HG03175 (cell line): ENCODE measurements at regions not wholly inside any gene's neighbourhood (a gene's known extent, or its start where the extent isn't known, plus 50 kb on each side); places are given as distances from the start of the nearest gene placed in this dataset.

Experiments
- ATAC-seq: cut with Tn5 transposase; IDR thresholded peaks from one replicate; pipeline ENCODE4 v1.9.1; 2021; ENCODE audit warnings: mild to moderate bottlenecking, moderate library complexity; ENCODE audit not compliant: unreplicated experiment

DNA sequence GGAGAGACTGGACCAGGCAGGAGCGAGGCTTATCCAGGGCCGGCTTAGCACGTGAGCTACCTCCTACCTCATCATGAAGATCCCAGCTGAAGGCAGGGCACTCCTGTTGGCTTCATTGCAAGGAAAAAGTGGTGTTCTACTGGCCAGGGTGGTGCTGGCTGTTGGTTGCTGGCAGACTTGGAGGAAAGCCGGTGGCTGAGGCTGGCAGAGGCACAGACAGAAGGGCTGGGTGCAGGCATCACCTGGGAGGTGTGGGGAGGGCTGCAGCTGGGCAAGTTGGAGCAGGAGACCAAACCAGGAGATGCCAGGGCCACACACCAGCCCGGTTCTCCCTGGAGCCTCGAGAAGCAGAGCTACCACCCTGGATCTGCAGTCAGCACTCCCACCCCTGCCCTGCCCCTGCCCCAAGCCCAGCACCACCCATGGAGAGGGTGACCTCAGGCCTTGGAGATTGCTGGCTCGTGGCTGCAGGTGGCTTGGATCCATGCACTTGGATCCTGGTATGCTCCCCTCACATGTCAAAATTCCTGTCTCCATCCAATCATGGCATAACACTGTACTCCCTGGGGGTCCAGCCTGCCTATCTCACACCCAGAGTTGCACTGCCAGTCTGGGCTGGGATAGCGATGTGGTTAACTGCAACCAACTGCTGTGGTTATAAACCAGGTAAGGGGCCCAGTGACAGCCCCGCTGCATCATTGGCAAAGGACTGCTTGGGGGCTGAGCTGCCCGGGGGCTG, 49.7 kb downstream of the GLI2 start:
- no peak for ATAC-seq

DNA sequence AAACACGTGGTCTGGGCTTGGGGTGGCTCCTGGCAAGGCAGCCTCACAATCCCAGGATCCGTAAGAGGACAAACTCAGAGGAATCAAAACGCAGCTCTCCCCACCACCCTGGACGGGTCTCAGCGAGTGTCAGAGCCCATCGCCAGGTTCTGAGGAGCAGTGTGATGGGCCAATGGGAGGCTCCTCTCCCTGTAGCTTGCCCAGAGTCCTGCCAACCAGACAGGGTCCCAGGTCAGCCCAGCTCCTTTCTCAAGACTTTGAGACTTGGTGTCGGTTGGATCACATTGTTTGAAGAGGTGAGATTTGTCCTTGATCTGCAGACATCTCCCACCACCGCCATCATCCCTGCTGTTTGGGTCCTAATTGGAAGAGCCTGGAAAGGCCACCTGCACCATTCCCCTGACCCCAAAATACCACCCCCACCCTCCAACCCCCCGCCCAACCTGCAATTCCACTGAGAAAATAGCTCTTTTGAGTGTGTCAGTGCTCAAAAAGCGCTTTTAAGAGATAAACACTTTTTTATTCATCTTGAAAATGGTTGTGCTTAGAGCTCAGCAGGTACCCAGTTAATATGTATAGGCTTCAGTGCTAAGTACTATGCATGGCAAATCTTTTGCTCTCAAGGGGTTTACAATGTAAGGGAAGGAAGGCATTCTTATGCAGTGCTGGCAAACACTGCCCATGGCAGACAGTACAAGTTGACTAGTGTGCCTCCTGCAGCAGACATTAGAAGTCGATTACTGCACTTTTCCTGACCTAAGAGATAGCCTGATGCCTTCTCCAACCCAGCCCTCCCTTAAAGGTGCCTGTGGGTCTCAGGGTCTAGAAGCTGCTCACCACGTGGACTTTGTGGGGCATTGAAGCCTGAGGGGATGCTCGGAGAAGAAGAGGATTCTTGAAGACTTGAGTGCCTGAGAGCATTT, 50.6 kb downstream of the GLI2 start:
- no peak for ATAC-seq

DNA sequence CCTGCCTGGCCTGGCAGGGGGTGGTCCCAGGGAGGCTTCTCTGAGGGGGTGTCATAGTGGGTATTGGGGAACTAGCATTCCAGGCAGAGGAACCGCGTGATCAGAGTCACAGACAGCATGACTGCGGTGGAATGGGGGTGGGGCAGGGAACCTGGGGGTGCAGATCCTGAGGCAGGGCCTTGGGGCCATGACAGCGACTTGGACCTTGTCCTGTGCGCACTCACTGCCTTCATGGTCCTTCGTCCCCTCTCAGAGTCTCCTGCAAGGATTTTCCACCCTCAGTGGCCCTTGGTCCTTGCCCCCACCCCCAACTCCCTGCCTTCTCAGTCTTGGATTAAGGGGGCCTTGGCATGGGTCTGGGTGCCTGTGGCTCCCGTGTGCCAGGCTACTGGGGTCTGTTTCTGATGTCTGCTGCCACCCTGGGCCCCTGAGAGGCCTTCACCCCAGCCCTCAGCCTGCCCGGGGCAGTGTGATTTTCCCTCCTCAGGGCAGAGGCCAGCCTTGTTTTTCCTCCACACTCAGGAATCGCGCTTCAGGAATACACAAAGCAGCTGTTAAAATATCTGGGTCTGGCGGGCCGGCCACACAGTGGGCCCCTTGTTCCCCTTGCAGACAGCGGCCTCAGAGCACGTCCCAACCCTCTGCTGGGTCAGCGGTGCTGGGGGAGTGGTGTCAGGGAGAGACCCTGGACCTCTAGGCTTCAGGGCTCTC, 51.6 kb downstream of the GLI2 start:
- no peak for ATAC-seq

DNA sequence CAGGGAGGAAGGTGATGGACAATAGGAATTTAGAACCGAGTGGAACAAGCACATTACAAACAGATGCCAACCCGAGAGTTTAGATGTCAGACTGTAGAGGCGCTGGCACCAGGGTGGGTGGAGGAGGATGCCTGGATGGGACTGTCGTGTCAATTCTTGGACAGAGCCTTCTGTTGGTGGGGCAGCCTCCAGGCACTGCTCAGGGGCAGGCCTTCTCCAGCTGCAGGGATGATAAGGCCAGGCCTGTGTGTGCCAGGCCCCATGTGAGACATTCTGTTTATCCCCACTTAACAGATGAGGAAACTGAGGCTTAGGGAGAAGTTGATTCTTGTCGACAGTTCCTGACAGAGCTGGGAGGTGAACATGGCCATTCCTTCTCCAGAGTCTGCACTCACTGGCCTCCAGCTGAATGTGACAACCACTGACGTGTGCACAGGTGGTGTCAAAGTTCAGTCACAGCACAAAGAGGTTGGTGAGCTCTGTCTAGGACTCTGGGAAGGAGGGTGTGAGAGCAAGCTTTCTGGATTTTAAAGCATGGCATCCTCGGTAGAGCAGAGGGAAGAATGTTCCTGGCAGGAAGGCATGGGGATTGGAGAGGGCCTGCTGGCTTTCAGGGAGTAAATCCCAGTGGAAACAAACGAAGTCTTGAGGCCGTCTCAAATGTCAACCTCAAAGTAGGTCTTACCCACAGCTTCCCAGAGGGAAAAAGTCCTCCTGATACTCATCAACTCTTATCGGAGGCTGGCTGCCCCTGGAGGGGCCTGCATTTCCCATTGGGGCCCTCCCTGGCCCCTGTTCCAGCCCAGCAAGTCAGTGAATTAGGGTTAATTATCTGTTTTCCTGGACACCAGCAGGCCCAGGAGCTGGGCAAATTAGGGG, 52.4 kb downstream of the GLI2 start:
- no peak for ATAC-seq

DNA sequence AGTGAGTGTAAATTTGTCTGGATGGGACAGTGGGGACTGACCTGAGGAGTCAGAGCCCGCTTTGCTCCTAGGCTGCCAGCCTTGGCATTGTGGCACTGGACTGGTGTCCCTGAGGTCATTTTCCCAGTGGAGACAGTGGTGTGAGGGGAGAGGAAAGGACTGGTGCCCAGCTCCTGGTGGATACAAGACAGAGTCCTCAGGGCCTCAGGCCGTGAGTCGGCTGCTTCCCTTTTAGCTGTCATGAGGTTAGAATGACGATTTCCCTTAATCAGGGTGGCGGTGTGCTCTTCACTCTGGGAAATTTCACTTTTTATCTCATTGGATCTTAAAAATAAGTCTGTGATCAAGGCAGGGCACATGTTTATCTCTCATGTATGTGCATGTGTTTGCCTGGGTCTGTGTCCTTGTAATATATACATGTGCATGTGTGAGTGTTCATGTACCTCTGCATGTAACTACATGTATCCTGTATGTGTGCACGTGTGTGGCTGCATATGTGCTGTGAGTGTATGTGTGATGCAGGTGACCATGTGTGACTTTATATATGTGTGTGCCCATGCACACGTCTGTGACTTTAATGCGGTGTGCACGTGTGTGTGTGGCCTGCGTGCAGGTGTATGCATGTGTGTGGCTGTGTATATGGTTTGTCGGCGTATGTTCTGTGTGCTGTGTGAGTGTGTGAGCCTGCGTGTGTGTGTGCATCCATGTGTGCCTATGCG, 55.7 kb downstream of the GLI2 start:
- ATAC-seq = no peak

DNA sequence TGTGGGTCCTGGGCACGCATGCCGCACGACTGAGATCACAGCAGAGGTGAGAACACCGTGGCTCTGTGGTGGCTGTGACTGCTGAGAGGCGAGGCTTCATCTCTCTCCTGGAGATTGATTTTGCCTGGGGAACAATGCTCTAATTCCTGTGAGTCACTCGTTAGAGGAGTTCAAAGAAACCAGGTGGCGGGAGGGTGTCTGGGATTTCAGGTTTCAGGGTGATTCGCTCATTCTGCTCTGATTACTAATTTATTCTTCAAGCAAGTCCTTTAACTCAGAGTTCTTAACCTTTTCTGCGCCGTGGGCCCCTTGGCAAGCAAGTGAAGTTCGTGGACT, 56.3 kb downstream of the GLI2 start:
- ATAC-seq = no peak

DNA sequence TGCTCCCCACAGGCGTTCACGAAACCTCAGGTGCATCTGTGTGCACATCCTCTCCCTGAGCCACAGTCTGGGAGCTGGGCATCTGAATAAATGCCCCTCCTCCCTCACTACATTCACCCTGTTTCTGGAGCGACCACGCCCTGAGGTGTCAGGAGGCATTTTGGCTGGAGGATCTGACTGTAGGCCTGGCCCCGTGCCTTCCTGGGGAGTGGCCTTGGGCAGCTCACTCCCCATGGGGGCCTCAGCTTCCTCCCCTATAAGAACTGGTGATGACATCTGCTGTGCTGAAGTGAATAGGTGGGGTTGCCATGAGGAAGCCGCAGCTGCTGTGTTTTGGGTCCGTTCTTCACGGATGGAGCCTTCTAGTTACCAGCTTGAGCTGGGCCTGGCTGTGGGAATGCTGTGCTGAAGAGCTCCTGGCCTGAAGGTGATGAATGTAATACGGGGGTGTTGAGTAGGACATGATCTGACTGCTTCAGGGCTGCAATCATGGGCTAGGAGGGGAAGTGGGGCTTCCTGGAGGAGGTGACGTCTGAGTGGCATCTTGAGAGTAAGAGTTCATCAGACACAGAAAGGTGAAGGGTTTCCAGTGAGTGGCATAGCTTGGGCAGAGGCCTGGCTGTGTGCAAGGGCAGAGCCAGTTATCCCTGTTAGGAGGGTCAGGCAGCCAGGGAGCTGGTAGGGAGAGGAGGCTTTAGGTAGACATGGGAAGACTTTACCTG, 58.2 kb downstream of the GLI2 start:
- no peak for ATAC-seq

DNA sequence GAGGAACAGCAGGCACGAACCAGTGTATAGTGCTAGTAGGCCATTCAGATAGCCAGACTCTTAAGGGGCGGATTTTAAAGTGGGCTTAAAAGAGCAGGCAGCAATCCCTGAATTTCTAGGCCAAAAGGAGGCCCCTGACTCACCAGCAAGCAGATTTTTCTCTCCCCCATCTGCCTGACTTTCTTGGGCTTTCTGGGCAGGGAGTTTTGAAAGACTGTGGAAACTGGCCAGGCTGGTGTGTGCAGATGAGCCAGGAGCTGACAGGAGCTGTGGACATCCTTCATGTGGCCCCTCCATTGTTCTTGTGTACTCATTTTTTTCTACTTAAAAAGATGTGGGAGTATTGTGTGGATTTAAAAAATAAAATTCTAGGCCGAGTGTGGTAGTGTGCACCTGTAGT, 59.0 kb downstream of the GLI2 start:
- ATAC-seq = no peak

DNA sequence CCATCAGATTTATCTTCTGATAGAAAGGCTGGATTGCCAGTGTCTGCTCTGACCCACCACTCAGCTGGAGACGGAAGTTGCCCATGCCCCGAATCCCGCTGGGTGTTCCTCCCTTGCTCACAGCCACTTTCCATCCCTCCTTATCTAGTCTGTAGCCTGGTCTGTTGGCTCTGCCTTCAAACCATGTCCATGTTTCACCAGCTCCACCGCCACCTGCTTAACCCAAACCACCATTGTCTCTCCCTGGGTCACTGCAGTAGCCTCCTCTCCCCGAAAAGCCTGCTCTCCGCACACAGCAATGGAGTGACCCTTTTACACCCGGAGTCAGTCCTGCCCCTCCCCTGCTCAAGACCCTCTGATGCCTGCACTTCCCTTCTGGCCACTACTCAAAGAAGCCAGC, 60.4 kb downstream of the GLI2 start:
- no peak for ATAC-seq

DNA sequence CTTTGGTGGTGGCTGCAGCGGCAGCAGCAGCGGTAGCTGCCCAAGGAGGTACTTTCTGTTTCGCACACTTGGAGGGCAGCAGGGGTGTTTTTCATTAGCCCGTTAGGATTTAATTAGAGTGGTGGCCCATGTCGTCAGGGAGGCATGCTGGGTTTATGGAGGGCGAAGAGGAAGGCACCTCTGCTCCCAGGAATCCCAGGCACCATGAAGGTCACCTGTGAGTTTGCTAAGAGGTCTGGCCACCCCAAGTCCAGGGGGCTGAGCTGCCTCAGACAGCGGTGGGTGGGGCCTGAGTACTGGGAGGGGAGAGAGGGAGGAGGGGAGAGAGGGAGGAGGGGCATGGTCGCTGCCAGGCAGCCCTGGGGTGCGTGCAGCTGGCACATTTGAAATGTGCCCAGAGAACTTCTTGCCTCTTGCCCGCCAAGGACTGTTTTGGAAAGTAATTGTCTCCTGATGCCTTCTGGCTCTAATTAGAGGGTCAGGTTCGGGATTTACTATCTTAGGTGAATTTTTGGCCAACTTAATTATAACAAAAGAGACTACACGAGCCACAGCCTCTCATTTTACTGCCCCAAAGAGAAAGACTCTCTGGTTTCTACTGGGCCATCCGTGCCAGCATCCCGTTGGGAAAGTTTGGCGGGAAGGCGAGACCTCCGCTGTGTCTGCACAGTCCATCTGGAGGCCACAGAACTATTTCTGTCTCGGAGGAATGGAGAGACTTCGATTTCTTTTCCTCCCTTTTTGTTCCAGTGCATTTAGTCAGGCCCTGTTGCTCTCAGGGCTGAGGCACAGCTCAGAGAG, 62.0 kb downstream of the GLI2 start:
- no peak for ATAC-seq

DNA sequence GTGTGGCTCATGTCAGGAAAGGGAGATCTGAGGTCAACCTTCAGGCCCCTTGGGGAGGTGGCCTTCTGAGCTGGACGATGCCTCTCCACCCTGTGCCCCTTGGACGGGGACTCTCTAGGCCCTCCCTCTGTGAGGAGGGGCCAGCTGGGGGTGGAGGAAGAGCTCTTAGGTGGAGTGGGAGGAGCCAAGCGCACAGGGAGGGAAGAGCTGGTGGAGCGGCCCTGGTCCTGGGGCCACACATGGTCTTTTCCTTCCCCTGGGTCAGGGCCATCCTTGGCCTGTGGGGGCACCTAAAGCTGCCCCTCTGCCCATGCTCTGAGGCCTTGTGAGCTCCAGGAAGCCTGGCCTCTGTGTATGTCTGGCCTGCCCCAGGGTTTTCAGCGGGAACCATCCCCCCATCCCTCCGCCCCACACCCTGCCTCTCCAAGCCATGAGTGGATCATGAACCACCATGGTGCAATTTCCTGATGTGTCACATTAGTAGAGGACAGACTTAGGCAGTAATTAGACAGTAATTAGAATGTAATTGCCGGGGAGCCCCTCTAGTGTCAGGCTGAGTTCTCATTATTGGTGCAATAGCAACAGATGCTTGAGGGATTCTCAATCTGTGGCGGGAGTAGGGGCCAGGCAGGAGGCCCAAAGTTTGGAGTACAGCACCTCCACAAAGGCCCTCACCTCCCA, 63.0 kb downstream of the GLI2 start:
- no peak for ATAC-seq

DNA sequence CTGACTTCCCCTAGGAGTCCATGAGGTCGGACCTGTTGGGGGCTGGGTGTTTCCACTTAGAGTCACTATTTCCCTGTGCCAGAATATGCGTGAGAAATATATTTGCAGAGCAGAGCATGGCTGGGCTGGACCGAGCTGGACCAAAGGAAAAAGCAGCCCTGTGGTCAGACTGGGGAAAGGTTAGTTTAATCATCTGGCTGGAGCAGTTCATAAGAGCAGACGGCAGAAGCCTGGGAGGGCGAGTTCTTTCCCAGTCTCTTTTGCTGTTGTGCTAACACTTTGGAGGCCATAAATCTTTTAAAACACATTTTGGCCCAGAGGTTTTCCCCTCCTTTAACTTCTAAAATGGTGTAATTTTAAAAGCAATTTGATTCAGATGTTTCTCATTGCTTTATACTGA, 66.5 kb downstream of the GLI2 start:
- no peak for ATAC-seq

DNA sequence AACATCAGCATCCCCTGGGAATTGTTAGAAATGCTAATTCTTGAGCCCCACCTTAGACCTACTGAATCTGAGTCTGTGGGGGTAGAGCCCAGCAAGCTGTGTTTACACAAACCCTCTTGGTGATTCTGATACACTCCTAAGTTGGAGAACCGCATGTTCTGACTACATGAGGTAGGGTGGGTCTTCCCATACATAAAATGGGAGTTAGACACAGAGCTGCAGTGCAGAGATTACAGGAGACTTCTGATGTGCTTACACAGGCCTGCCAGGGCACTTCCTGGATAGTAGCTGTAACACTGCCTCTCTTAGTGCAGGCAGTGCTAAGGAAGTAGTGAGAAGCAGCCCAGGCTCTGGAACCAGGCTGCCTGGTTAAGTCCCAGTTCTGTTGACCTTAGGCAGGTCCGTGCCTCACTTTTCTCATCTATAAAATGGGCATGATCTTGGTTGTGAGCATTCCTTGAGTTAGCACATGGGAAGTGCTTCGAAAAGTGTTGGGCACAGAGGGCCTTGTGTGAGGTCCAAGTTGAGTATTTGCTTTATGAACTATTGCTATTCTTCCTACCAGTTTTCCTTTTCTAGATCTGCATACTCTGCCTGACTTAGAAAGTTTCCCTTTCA, 67.3 kb downstream of the GLI2 start:
- ATAC-seq = no peak

DNA sequence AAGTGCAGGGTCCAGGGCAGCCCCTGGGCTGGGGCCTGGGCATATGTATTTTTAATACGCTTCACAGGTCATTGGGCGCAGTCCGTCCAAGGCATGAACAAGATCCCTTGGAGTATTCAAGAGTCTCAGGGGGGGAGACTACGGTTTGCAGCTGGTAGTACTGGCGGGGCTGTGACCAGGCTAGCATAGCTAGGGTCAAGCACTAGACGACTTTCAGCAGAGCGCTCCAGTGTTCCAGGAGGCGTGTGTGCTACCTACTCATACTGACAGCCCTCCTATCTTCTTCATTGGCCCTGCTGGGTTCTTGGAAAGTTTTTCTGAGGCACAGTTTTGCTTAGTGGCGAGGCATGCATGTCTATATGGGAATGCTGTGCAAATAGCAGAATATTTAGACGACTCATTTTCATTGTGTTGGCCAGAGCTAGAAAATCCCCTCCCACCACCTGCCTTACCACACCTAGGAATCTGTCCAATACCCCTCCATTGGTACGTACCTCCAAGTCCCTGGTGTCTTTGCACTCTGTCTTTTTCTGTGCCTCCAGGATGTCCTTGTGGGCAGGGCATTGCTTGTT, 68.2 kb downstream of the GLI2 start:
- no peak for ATAC-seq

DNA sequence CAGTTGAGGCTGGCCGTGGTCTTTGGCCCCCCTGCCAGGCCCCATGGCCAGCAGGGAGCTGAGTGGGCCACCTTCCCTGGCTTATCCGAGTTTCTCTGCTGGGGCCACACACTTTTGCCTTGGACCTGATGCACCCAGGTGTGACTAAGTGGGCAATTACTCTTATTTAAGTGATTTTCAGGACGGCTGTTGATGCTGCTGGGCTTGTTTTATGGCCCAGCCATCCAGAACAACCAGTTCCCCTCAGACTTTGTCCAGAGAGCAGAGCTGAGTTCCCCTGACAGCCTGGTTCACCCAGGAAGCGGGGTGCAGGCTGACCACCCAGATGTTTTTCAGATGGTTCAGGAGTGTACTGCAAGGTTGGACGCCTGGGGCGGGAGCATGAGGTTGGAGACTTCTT, 68.8 kb downstream of the GLI2 start:
- no peak for ATAC-seq

DNA sequence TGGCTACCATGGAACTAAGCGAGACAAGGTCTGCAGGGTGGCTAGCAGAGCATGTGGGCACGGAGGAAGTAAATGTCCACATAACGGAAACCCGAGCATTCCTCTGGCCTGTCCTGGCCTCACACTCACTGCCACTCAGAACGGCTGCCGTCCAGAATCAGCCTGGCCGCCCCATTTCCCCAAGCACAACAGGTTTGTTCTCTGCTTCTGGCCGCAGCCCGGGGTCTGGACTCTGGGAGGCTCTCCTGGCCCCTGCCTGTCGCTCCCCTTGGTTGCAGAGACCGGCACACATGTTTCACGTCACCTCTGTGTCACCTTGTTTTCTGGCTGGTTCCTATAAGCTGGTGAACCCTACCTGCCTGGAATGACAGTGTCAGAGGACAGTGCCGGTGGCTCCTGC, 69.3 kb downstream of the GLI2 start:
- no peak for ATAC-seq

DNA sequence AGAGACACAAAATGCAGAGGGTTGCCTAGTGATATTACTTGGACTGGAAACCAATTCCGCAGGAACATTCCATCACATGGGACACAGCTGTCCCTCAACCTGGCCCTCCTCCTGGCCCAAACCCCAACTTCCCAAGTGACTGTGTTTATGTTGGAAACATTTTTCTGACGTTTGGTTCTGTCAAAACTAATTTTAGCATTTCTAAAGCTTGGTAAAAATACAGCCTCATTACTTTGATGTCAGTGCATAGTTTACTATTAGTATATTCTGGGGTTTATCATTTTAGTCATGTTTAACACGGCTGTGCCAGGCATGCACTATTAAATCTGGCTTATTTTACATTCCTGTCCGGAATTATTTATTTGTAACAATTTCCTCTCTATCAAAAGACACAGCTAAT, 69.9 kb downstream of the GLI2 start:
- no peak for ATAC-seq
